ENCODE measurements at regions not wholly inside any gene's neighbourhood (a gene's known extent, or its start where the extent isn't known, plus 50 kb on each side); places are given as distances from the start of the nearest gene placed in this dataset.

- no peak for TF ChIP-seq EZH2phosphoT487 (IDR thresholded peaks at IDR 0.05; ENCODE audit: insufficient read depth, low read depth)
- no peak for TF ChIP-seq EZH2 (IDR thresholded peaks at IDR 0.05; ENCODE audit: insufficient read depth, poor library complexity, severe bottlenecking)
These were observed 818.8 kb downstream of the SLC4A3 start for GRCh38 chr2:220446106-220446712.
